K562 (cell line): ENCODE measurements at regions not wholly inside any gene's neighbourhood (a gene's known extent, or its start where the extent isn't known, plus 50 kb on each side); places are given as distances from the start of the nearest gene placed in this dataset.

Experiments used
- ATAC-seq: fragments of 200-7000 bp; cut with Tn5 transposase; 3 replicates; pipeline ENCODE4 v1.9.1; 2020; ENCODE audit warnings: moderate library complexity
- BruUV-seq: library from RNA; stranded (reverse); fragments of 400-500 nt; replicated peaks from 2 replicates; lab custom pipeline; 2021; lab: Mats Ljungman, UMichigan
- CTCF ChIA-PET: fragments of 300-600 bp; formaldehyde crosslinking; extraction: SDS; loops from one replicate; lab custom pipeline; 2021; ENCODE audit warnings: low intra/inter-chr PET ratio; lab: Yijun Ruan, JAX
- POLR2A ChIA-PET: fragments of 300-600, 350-650 bp; sonication (Branson Sonifier 250); formaldehyde crosslinking; extraction: SDS; loops from one replicate; lab custom pipeline; 2021; ENCODE audit warnings: antibody characterized with exemption, inconsistent platforms; lab: Yijun Ruan, JAX
- DNase-seq, 4 experiments: peaks; one replicate each; pipeline versions ENCODE4 v3.0.0 to v3.0.0-alpha.2; 2011 to 2018; ENCODE audit warnings: low spot score in 3 of 4, mixed read lengths in 3 of 4; ENCODE audit errors: extremely low read depth in 1 of 4
- FAIRE-seq: peaks from 2 replicates; lab custom pipeline; 2011; peaks lifted over from hg19 to GRCh38; lab: Jason Lieb, UNC
- H2AFZ ChIP-seq: 2 replicates; pipeline ENCODE4 v1.6.0; 2011; ENCODE audit warnings: low read depth, low read length, control low read depth, inconsistent platforms
- H3K27ac ChIP-seq: fragments of 200-600 bp; 3 replicates; pipeline ENCODE4 v1.8.0; 2011; ENCODE audit warnings: low read depth, mild to moderate bottlenecking, control low read depth, inconsistent platforms, low read length, moderate library complexity, mixed read lengths; ENCODE audit errors: extremely low read depth
- H3K27me3 ChIP-seq, 2 experiments: fragments of 300-600 bp in 1 of 2; 2 replicates in 1 of 2; 3 replicates in 1 of 2; pipeline versions ENCODE4 v1.6.0 to v1.8.0; 2011; ENCODE audit warnings: inconsistent platforms in 2 of 2, low read length in 2 of 2, mild to moderate bottlenecking in 1 of 2, mixed read lengths in 1 of 2, moderate library complexity in 1 of 2; ENCODE audit not compliant: control insufficient read depth in 2 of 2, insufficient read depth in 2 of 2
- H3K36me3 ChIP-seq: fragments of 300-600 bp; 3 replicates; pipeline ENCODE4 v1.8.0; 2011; ENCODE audit warnings: mild to moderate bottlenecking, low read length, inconsistent platforms; ENCODE audit not compliant: control insufficient read depth, insufficient read depth
- H3K4me1 ChIP-seq, 2 experiments: fragments of 200-600 bp in 1 of 2; replicated peaks in 1 of 2; 2 replicates in 1 of 2; 3 replicates in 1 of 2; pipeline versions ENCODE4 v1.5.1 to v1.8.0; 2011; ENCODE audit warnings: inconsistent platforms in 2 of 2, low read length in 2 of 2, mild to moderate bottlenecking in 1 of 2, mixed read lengths in 1 of 2, moderate library complexity in 1 of 2; ENCODE audit not compliant: control insufficient read depth in 2 of 2, insufficient read depth in 2 of 2
- H3K4me2 ChIP-seq: 2 replicates; pipeline ENCODE4 v1.6.1; 2011; ENCODE audit warnings: low read length, control low read depth, inconsistent platforms, mixed read lengths; ENCODE audit not compliant: insufficient read depth
- H3K4me3 ChIP-seq: fragments of 200-600 bp; sonication (generic), shearing (Covaris generic); 2 replicates; pipeline ENCODE4 v1.5.1; 2016; ENCODE audit warnings: control low read depth, inconsistent platforms
- H3K79me2 ChIP-seq: fragments of 200-600 bp; 3 replicates; pipeline ENCODE4 v1.8.0; 2011; ENCODE audit warnings: low read length, inconsistent platforms; ENCODE audit not compliant: control insufficient read depth, insufficient read depth
- H3K9ac ChIP-seq, 2 experiments: 2 replicates each; pipeline versions ENCODE4 v1.6.0 to v1.6.1; 2011; ENCODE audit warnings: low read depth in 2 of 2, low read length in 2 of 2, control low read depth in 1 of 2, inconsistent platforms in 1 of 2, mild to moderate bottlenecking in 1 of 2, mixed read lengths in 1 of 2; ENCODE audit not compliant: insufficient read depth in 1 of 2
- H3K9me1 ChIP-seq: one replicate; pipeline ENCODE4 v1.6.0; 2011; ENCODE audit warnings: inconsistent platforms, mild to moderate bottlenecking, low read length, moderate library complexity; ENCODE audit not compliant: control insufficient read depth, insufficient read depth
- H3K9me3 ChIP-seq: replicated peaks from 2 replicates; pipeline ENCODE4 v1.5.1; 2011; ENCODE audit warnings: low read depth, low read length, inconsistent platforms; ENCODE audit not compliant: control insufficient read depth, insufficient read depth
- H4K20me1 ChIP-seq: replicated peaks from 2 replicates; pipeline ENCODE4 v1.6.1; 2011; ENCODE audit warnings: low read length, inconsistent platforms, mixed read lengths; ENCODE audit not compliant: control insufficient read depth, insufficient read depth
- HDAC3 ChIP-seq: fragments of 450-650 bp; IDR thresholded peaks from 2 replicates; pipeline ENCODE4 v1.6.1; 2018; ENCODE audit warnings: borderline replicate concordance, mild to moderate bottlenecking, moderate library complexity; ENCODE audit not compliant: partially characterized antibody
- PHF8 ChIP-seq: fragments of 200-600 bp; sonication (generic); IDR thresholded peaks from 2 replicates; pipeline ENCODE4 v1.6.1; 2012; ENCODE audit warnings: mixed run types, mild to moderate bottlenecking, inconsistent platforms, low read length, moderate library complexity, borderline replicate concordance
- POLR2G ChIP-seq: fragments of 200-400 bp; formaldehyde crosslinking; IDR thresholded peaks from 2 replicates; pipeline ENCODE4 v1.6.1; 2017; ENCODE audit warnings: low read depth, mild to moderate bottlenecking, antibody characterized with exemption, low read length, moderate library complexity
- RNF2 ChIP-seq: sonication (generic); IDR thresholded peaks from 2 replicates; pipeline ENCODE4 v1.6.1; 2016
- ZNF175 ChIP-seq: fragments of 200-800 bp; sonication (Bioruptor generic); IDR thresholded peaks from 2 replicates; pipeline ENCODE4 v1.6.1; 2016; ENCODE audit warnings: low read depth, mild to moderate bottlenecking, missing genetic modification characterization, missing compliant biosample characterization
- ZNF232 ChIP-seq: sonication (generic); formaldehyde crosslinking; IDR thresholded peaks from 2 replicates; pipeline ENCODE4 v1.8.0; 2022; ENCODE audit warnings: mild to moderate bottlenecking, missing genetic modification reagents
- WGBS: fragments of 100-300 bp; shearing (Covaris generic); methylation state at CpG from one replicate; pipeline ENCODE4 v1.1.6; 2016; ENCODE audit warnings: low coverage, mixed read lengths; ENCODE audit not compliant: insufficient coverage; ENCODE audit errors: missing lambda C conversion rate; 5-methylcytosine and 5-hydroxymethylcytosine counted together
- in situ Hi-C: fragments of 300-500 bp; cut with MboI; formaldehyde crosslinking; loops from 4 replicates; pipeline ENCODE4 v1.15.0; 2018; ENCODE audit warnings: inconsistent platforms, mixed read lengths
- intact Hi-C: fragments of 100-400 bp; cut with micrococcal nuclease; formaldehyde crosslinking; loops from 2 replicates; pipeline ENCODE4 v1.14.2; 2022
- TF ChIP-seq, protein P1 (sequence below): fragments of 450-650 bp; IDR thresholded peaks from 2 replicates; pipeline ENCODE4 v1.6.1; 2016
- TF ChIP-seq, protein P2 (sequence below): fragments of 450-650 bp; formaldehyde crosslinking; IDR thresholded peaks from 2 replicates; pipeline ENCODE4 v1.4.0; 2020; ENCODE audit warnings: mild to moderate bottlenecking
- TF ChIP-seq, protein P3 (sequence below): fragments of 200-800 bp; sonication (Bioruptor generic); IDR thresholded peaks from 2 replicates; pipeline ENCODE4 v1.6.1; 2017; ENCODE audit warnings: missing genetic modification characterization, missing compliant biosample characterization

DNA sequence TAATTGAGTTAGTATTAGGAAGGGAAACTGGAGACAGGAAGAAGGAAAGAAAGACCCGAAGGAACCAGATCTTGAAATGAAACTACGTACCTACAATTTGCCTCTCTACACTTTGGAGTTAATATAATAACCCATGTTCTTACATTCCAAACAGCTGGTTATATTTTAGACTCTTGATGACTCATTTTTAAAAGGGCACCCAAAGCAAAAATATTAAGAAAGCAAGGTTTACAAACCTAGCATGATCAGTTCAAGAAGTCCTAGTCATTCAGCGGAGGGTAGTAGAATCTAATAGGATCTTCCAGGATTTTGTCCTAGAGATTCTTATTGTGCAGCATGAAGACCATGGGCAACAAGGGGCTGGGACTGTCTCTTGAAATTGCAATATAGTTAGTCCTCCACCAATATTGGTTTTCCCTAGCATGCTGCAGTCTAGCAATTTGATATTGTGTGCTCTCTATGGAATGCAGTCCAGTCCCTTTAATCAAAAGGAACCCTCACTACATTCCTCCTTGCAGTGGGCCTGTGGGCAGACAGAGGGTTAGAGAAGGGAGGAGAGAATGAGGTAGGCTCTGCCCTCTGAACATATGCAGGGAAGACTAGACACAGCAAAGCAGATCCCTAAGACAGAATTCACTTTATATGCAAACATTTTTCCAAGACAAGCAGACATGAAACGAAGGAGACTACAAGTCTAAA, 230.3 kb downstream of the INHBA start:
- no peak overlapping the region for H3K9ac ChIP-seq
- intact Hi-C loops = no loop called here
- no TSS peak for BruUV-seq
- H3K4me1 ChIP-seq = no peaks in the 10 kb centered on the region
- H2AFZ ChIP-seq = no peak overlapping the region
- no peaks in the 10 kb centered on the region for H4K20me1 ChIP-seq
- ATAC-seq (no peak), FAIRE-seq (no peak), DNase-seq (no peak)
- no peak overlapping the region for H3K4me2 ChIP-seq
- H3K9me1 ChIP-seq = no peaks in the 10 kb centered on the region
- in situ Hi-C loops = no loop called here
- 0 out of 2 replicates have a peak, but pooled peaks cover 1% of the 10 kb centered on the region for H3K9me3 ChIP-seq
- CTCF ChIA-PET = no interaction called here
- no peak overlapping the region for H3K4me3 ChIP-seq
- H3K36me3 ChIP-seq = no peaks in the 10 kb centered on the region
- no peaks in the 10 kb centered on the region for H3K79me2 ChIP-seq
- WGBS = 2% methylated on average over 4 of the region's 4 CpGs
- no peaks in the 10 kb centered on the region for H3K27me3 ChIP-seq
- no peak overlapping the region for H3K27ac ChIP-seq
- POLR2A ChIA-PET = no interaction called here
- TF ChIP-seq, protein P1, sequence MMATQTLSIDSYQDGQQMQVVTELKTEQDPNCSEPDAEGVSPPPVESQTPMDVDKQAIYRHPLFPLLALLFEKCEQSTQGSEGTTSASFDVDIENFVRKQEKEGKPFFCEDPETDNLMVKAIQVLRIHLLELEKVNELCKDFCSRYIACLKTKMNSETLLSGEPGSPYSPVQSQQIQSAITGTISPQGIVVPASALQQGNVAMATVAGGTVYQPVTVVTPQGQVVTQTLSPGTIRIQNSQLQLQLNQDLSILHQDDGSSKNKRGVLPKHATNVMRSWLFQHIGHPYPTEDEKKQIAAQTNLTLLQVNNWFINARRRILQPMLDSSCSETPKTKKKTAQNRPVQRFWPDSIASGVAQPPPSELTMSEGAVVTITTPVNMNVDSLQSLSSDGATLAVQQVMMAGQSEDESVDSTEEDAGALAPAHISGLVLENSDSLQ = no peak
- TF ChIP-seq ZNF232 (no peak), POLR2G (no peak), ZNF175 (CRISPR knock-in tag) (no peak), HDAC3 (no peak), PHF8 (no peak), RNF2 (no peak)
- TF ChIP-seq, protein P2, sequence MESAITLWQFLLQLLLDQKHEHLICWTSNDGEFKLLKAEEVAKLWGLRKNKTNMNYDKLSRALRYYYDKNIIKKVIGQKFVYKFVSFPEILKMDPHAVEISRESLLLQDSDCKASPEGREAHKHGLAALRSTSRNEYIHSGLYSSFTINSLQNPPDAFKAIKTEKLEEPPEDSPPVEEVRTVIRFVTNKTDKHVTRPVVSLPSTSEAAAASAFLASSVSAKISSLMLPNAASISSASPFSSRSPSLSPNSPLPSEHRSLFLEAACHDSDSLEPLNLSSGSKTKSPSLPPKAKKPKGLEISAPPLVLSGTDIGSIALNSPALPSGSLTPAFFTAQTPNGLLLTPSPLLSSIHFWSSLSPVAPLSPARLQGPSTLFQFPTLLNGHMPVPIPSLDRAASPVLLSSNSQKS = no peak
- TF ChIP-seq, protein P3, sequence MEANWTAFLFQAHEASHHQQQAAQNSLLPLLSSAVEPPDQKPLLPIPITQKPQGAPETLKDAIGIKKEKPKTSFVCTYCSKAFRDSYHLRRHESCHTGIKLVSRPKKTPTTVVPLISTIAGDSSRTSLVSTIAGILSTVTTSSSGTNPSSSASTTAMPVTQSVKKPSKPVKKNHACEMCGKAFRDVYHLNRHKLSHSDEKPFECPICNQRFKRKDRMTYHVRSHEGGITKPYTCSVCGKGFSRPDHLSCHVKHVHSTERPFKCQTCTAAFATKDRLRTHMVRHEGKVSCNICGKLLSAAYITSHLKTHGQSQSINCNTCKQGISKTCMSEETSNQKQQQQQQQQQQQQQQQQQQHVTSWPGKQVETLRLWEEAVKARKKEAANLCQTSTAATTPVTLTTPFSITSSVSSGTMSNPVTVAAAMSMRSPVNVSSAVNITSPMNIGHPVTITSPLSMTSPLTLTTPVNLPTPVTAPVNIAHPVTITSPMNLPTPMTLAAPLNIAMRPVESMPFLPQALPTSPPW (CRISPR knock-in tag) = no peak
